Ishikawa (cell line): ENCODE measurements at regions not wholly inside any gene's neighbourhood (a gene's known extent, or its start where the extent isn't known, plus 50 kb on each side); places are given as distances from the start of the nearest gene placed in this dataset.

Experiments used
- MAX ChIP-seq: IDR thresholded peaks from 2 replicates; pipeline ENCODE4 v1.6.1; 2012
- NFIC ChIP-seq: IDR thresholded peaks from 2 replicates; pipeline ENCODE4 v1.6.1; 2012
- RAD21 ChIP-seq: IDR thresholded peaks from 2 replicates; pipeline ENCODE4 v1.6.1; 2012; ENCODE audit warnings: low read depth
- REST ChIP-seq: IDR thresholded peaks from 2 replicates; pipeline ENCODE4 v1.6.1; 2012; ENCODE audit warnings: low read depth, mild to moderate bottlenecking
- TAF1 ChIP-seq: IDR thresholded peaks from 2 replicates; pipeline ENCODE4 v1.6.1; 2012; ENCODE audit warnings: low read depth, mild to moderate bottlenecking

- TF ChIP-seq NFIC (no peak), TAF1 (no peak), REST (no peak), MAX (no peak), RAD21 (no peak)
These were observed 388.0 kb downstream of the FGF10 start for GRCh38 chr5:44001236-44001635.
